AG10803 (cell line): ENCODE measurements at regions not wholly inside any gene's neighbourhood (a gene's known extent, or its start where the extent isn't known, plus 50 kb on each side); places are given as distances from the start of the nearest gene placed in this dataset.

Source experiments
- DNase-seq: peaks from one replicate; pipeline ENCODE4 v3.0.0; 2010; ENCODE audit warnings: low read depth
- H3K4me3 ChIP-seq: 2 replicates; pipeline ENCODE4 v1.5.1; 2011; ENCODE audit warnings: mild to moderate bottlenecking, low read length, control low read depth
- CTCF ChIP-seq: conservative IDR thresholded peaks from 2 replicates; pipeline ENCODE4 v1.5.1; 2011; ENCODE audit warnings: mild to moderate bottlenecking, low read length, control low read depth, inconsistent platforms

GRCh38 chr16:6916946-6917345 is 415.7 kb upstream of the RBFOX1 start:
- TF ChIP-seq CTCF, result no peak
- no peak for DNase-seq
- H3K4me3 ChIP-seq, result no peak overlapping the region

GRCh38 chr16:6913566-6913965 is 419.1 kb upstream of the RBFOX1 start:
- DNase-seq, result no peak
- no peak for TF ChIP-seq CTCF
- no peak overlapping the region for H3K4me3 ChIP-seq

GRCh38 chr16:6910301-6910700 is 422.3 kb upstream of the RBFOX1 start:
- no peak for DNase-seq

GRCh38 chr16:6905601-6906000 is 427.0 kb upstream of the RBFOX1 start:
- TF ChIP-seq CTCF, result no peak

More at GRCh38 chr16:6910301-6910700, 422.3 kb upstream of the RBFOX1 start:
- no peak overlapping the region for H3K4me3 ChIP-seq
- TF ChIP-seq CTCF, result no peak

GRCh38 chr16:6903671-6904070 is 429.0 kb upstream of the RBFOX1 start:
- H3K4me3 ChIP-seq, result no peak overlapping the region
- DNase-seq, result no peak
- no peak for TF ChIP-seq CTCF

More at GRCh38 chr16:6905601-6906000, 427.0 kb upstream of the RBFOX1 start:
- H3K4me3 ChIP-seq, result no peak overlapping the region
- DNase-seq, result no peak

- TF ChIP-seq CTCF, result no peak
- DNase-seq, result no peak
- no peak overlapping the region for H3K4me3 ChIP-seq
Observed at GRCh38 chr16:6898896-6899295, 433.7 kb upstream of the RBFOX1 start.

- no peak for TF ChIP-seq CTCF
- H3K4me3 ChIP-seq, result no peak overlapping the region
- DNase-seq, result no peak
Observed at GRCh38 chr16:6897876-6898485, 434.7 kb upstream of the RBFOX1 start.
